ENCODE measurements at regions not wholly inside any gene's neighbourhood (a gene's known extent, or its start where the extent isn't known, plus 50 kb on each side); places are given as distances from the start of the nearest gene placed in this dataset.
A peak's percentile ranks its signal among the peaks of the same experiment; 100 is the strongest.

DNA sequence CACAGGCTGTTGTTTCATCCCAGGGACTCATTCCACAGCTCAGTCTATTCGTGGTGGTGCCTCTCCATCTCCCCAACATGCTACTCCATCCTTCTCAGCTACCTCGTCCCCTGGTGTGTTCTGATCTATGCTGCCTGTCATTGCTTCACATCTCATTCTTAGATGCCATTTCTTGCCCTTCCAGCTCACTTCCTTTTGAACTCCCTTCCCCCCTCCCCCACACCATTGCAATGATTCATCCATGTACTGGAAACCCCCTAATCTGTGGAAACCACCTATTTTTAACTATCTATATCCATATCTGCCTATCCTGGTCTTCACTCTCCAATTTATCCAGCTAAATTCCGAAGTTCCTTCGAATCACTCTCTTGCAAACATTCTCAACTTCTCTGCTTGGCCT, 65.7 kb upstream of the PARD3B start:
- no peaks in the 10 kb centered on the region for H3K36me3 ChIP-seq (ENCODE audit: insufficient read depth, low read length)
- peaks cover 3% of the 10 kb centered on the region for H3K4me1 ChIP-seq (ENCODE audit: control insufficient read depth, insufficient read depth, low read length)
- no peak overlapping the region for H3K4me3 ChIP-seq (ENCODE audit: low read length)
- no peak overlapping the region for H3K9ac ChIP-seq (ENCODE audit: low read depth, low read length)
- no peaks in the 10 kb centered on the region for H3K9me3 ChIP-seq (replicated peaks; ENCODE audit: low read length)
- no peaks in the 10 kb centered on the region for H3K27me3 ChIP-seq (ENCODE audit: control insufficient read depth, insufficient read depth, low read length)
- H3K4me2 ChIP-seq (ENCODE audit: low read length): no peak overlapping the region

DNA sequence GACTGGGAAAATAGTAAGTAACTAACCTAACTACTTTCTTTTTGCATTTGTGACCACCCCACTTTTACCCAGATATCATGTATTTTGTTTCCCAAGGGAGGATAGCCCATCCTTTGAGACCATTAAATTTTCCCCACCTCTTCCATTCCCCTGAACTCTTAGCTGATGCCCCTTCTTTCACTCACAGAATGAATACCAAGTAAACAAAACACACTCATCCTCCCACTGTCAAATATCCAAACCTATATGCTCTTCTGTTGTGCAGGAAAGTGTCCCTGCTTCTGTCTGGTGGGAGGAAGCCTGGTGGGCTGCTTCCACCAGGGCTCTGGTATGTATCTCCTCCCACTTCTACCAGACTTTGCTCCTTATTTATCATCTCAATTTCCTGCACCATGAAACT, 64.6 kb upstream of the PARD3B start:
- Histone ChIP-seq H3K4me3 (ENCODE audit: low read length) (no peak overlapping the region), H3K4me2 (ENCODE audit: low read length) (no peak overlapping the region), H3K4me1 (ENCODE audit: control insufficient read depth, insufficient read depth, low read length) (peaks cover 3% of the 10 kb centered on the region), H3K36me3 (ENCODE audit: insufficient read depth, low read length) (no peaks in the 10 kb centered on the region), H3K9ac (ENCODE audit: low read depth, low read length) (no peak overlapping the region), H3K9me3 (replicated peaks; ENCODE audit: low read length) (no peaks in the 10 kb centered on the region), H3K27me3 (ENCODE audit: control insufficient read depth, insufficient read depth, low read length) (no peaks in the 10 kb centered on the region)

GRCh38 chr2:204483608-204484081, 61.6 kb upstream of the PARD3B start:
- no peak overlapping the region for H3K4me3 ChIP-seq (ENCODE audit: low read length)
- H3K4me2 ChIP-seq (ENCODE audit: low read length): no peak overlapping the region
- no peak overlapping the region for H3K9ac ChIP-seq (ENCODE audit: low read depth, low read length)
- no peaks in the 10 kb centered on the region for H3K9me3 ChIP-seq (replicated peaks; ENCODE audit: low read length)
- H3K4me1 ChIP-seq (ENCODE audit: control insufficient read depth, insufficient read depth, low read length): peaks cover 16% of the 10 kb centered on the region
- H3K36me3 ChIP-seq (ENCODE audit: insufficient read depth, low read length): no peaks in the 10 kb centered on the region
- H3K27me3 ChIP-seq (ENCODE audit: control insufficient read depth, insufficient read depth, low read length): no peaks in the 10 kb centered on the region

DNA sequence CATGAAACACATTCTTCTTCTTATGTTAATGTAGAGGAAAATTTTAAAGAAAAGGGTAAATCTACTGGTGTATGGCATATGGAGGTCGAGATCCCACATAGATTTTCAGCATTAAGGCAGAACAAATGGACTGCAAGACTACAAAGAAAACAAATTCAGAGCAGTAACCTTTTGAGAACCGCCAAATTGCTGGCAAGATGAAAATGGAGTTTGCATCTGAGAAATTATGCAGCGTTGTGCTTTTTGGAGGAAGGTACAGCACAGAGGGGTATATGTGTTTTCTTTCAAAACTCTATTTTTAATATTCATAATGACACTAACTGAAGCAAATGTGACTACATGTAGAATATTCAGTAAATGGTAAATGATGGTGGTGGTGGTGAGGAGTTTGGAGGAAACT, 59.0 kb upstream of the PARD3B start:
- no peaks in the 10 kb centered on the region for H3K27me3 ChIP-seq (ENCODE audit: control insufficient read depth, insufficient read depth, low read length)
- no peak overlapping the region for H3K4me3 ChIP-seq (ENCODE audit: low read length)
- H3K36me3 ChIP-seq (ENCODE audit: insufficient read depth, low read length): no peaks in the 10 kb centered on the region
- no peaks in the 10 kb centered on the region for H3K9me3 ChIP-seq (replicated peaks; ENCODE audit: low read length)
- H3K4me1 ChIP-seq (ENCODE audit: control insufficient read depth, insufficient read depth, low read length): peaks cover 15% of the 10 kb centered on the region
- no peak overlapping the region for H3K4me2 ChIP-seq (ENCODE audit: low read length)
- no peak overlapping the region for H3K9ac ChIP-seq (ENCODE audit: low read depth, low read length)

- H3K9me3 ChIP-seq (replicated peaks; ENCODE audit: low read length): no peaks in the 10 kb centered on the region
- H3K27me3 ChIP-seq (ENCODE audit: control insufficient read depth, insufficient read depth, low read length): no peaks in the 10 kb centered on the region
- no peak overlapping the region for H3K4me3 ChIP-seq (ENCODE audit: low read length)
- peak overlapping the region; percentile 24 for H3K4me2 ChIP-seq (ENCODE audit: low read length)
- H3K9ac ChIP-seq (ENCODE audit: low read depth, low read length): peak overlapping the region; percentile 8
- no peaks in the 10 kb centered on the region for H3K36me3 ChIP-seq (ENCODE audit: insufficient read depth, low read length)
- H3K4me1 ChIP-seq (ENCODE audit: control insufficient read depth, insufficient read depth, low read length): peaks cover 19% of the 10 kb centered on the region
Observed at GRCh38 chr2:204486805-204487204, 58.5 kb upstream of the PARD3B start.

DNA sequence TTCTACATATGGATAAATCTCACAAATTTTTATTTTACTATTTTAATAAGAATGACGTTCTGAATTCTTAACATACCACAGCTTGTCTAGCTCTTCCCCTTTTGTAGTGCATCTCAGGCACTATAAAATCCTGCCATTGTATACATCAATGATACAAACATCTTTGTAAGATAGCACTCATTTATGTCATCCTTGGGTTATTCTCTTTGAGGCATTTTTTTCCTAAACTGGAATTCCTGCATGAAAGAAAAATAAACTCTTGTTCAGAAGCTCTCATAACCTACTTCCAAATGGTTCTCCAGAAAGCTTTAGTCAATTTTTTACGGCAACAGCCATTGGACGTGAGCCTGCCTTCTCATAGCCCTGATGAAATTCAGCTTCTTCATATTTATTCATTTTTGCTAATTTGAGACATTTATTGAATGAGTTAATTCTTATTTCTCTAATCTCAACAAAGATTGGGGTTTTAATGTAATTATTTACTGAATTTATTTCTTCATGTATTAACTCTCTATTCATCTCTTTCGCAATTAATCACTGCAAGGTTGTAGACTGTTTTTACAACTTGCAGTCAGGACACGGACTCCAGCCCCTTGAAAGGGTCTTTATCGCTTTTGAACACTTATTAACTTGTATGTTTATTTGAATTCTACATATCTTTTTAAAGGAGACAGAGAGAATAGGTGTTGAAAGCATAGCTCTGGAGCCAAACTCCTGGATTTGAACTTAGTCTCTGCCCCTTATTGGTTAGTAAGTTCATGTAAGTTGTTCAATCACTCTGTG, 57.6 kb upstream of the PARD3B start:
- Histone ChIP-seq H3K4me2 (ENCODE audit: low read length) (no peak overlapping the region), H3K9ac (ENCODE audit: low read depth, low read length) (no peak overlapping the region), H3K27me3 (ENCODE audit: control insufficient read depth, insufficient read depth, low read length) (no peaks in the 10 kb centered on the region), H3K4me3 (ENCODE audit: low read length) (no peak overlapping the region), H3K9me3 (replicated peaks; ENCODE audit: low read length) (no peaks in the 10 kb centered on the region), H3K4me1 (ENCODE audit: control insufficient read depth, insufficient read depth, low read length) (peaks cover 19% of the 10 kb centered on the region), H3K36me3 (ENCODE audit: insufficient read depth, low read length) (no peaks in the 10 kb centered on the region)

DNA sequence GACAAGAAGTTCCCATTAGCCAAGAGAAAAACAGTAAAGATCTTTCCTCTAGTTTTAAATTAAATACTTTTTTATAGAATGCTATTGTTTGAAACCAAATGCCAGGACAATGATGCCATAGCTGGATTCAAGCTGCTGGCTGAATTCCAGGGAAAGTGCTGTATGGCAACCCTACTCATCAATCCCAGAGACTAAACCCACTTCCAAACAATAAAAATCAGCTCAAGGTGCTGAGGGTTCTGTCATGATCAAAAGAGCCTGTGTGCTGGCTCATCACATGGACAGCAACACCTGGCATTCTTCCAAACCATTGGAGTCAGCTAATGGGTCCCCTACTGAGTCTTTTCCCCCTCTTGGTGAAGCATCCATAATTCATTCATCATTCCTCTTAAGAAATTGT, 53.7 kb upstream of the PARD3B start:
- Histone ChIP-seq H3K4me2 (ENCODE audit: low read length) (no peak overlapping the region), H3K27me3 (ENCODE audit: control insufficient read depth, insufficient read depth, low read length) (no peaks in the 10 kb centered on the region), H3K9me3 (replicated peaks; ENCODE audit: low read length) (no peaks in the 10 kb centered on the region), H3K4me1 (ENCODE audit: control insufficient read depth, insufficient read depth, low read length) (peaks cover 18% of the 10 kb centered on the region), H3K4me3 (ENCODE audit: low read length) (no peak overlapping the region), H3K36me3 (ENCODE audit: insufficient read depth, low read length) (no peaks in the 10 kb centered on the region), H3K9ac (ENCODE audit: low read depth, low read length) (no peak overlapping the region)

DNA sequence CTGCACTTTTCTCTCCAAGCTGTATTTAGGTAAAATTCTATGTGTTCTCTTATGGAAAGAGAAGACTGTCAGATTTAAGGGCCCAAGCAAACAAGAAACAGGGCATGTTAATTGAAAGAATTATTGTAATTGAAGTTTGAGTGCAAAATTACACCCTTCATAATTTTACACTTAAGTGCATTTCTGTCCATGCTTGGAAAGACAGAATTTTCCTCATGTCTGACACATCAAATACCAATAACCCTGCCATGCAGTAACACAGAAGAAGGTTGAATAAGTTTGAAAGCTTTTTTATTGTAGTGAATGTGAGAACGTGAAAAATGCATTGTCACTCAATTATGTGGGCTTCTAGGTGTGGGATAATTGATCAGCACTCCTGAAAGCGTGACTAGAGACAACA, 52.9 kb upstream of the PARD3B start:
- Histone ChIP-seq H3K27me3 (ENCODE audit: control insufficient read depth, insufficient read depth, low read length) (no peaks in the 10 kb centered on the region), H3K4me3 (ENCODE audit: low read length) (no peak overlapping the region), H3K4me1 (ENCODE audit: control insufficient read depth, insufficient read depth, low read length) (peaks cover 9% of the 10 kb centered on the region), H3K36me3 (ENCODE audit: insufficient read depth, low read length) (no peaks in the 10 kb centered on the region), H3K9me3 (replicated peaks; ENCODE audit: low read length) (no peaks in the 10 kb centered on the region), H3K4me2 (ENCODE audit: low read length) (no peak overlapping the region), H3K9ac (ENCODE audit: low read depth, low read length) (no peak overlapping the region)

- H3K4me3 ChIP-seq (ENCODE audit: low read length): no peak overlapping the region
- H3K4me2 ChIP-seq (ENCODE audit: low read length): no peak overlapping the region
- peaks cover 6% of the 10 kb centered on the region for H3K4me1 ChIP-seq (ENCODE audit: control insufficient read depth, insufficient read depth, low read length)
- no peaks in the 10 kb centered on the region for H3K9me3 ChIP-seq (replicated peaks; ENCODE audit: low read length)
- no peaks in the 10 kb centered on the region for H3K27me3 ChIP-seq (ENCODE audit: control insufficient read depth, insufficient read depth, low read length)
- no peak overlapping the region for H3K9ac ChIP-seq (ENCODE audit: low read depth, low read length)
- no peaks in the 10 kb centered on the region for H3K36me3 ChIP-seq (ENCODE audit: insufficient read depth, low read length)
Observed at GRCh38 chr2:204494681-204495080, 50.6 kb upstream of the PARD3B start.

DNA sequence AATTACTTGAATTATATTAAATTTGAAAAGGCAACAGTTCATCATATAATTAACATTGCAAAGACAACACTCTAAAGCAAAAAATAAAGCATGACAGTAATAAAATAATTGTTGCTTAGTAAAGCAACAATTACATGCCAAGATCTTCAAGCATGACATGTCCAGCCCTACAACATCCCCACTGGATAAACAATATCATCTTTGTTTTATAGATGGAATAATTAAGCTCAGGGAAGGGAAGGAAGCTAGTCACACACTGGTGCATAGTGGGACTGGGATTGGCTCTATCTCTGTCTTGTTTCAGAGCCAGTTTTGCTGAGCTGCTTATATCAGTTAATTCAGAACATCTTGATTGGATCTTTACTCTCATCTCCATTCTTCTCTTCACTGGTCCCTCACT, 49.9 kb upstream of the PARD3B start:
- Histone ChIP-seq H3K27me3 (ENCODE audit: control insufficient read depth, insufficient read depth, low read length) (no peaks in the 10 kb centered on the region), H3K9me3 (replicated peaks; ENCODE audit: low read length) (no peaks in the 10 kb centered on the region), H3K9ac (ENCODE audit: low read depth, low read length) (no peak overlapping the region), H3K4me2 (ENCODE audit: low read length) (no peak overlapping the region), H3K4me3 (ENCODE audit: low read length) (no peak overlapping the region), H3K36me3 (ENCODE audit: insufficient read depth, low read length) (no peaks in the 10 kb centered on the region), H3K4me1 (ENCODE audit: control insufficient read depth, insufficient read depth, low read length) (peaks cover 6% of the 10 kb centered on the region)

Measured in skeletal muscle satellite cell (primary cell).